ENCODE measurements at regions not wholly inside any gene's neighbourhood (a gene's known extent, or its start where the extent isn't known, plus 50 kb on each side); places are given as distances from the start of the nearest gene placed in this dataset.

GRCh38 chr5:114634517-114634916, 272.6 kb downstream of the KCNN2 start:
- intact Hi-C loops (cut with DNase I): no loop called here
- no peaks in the 10 kb centered on the region for H3K4me1 ChIP-seq
- H3K27me3 ChIP-seq: no peaks in the 10 kb centered on the region
- TF ChIP-seq POLR2A (IDR thresholded peaks at IDR 0.05) (no peak), CTCF (IDR thresholded peaks at IDR 0.05) (no peak)
- H3K9me3 ChIP-seq: peaks cover 0 to 8% (median 0%) of the 10 kb centered on the region in 12 donors
- no peak overlapping the region for H3K4me3 ChIP-seq
- no peaks in the 10 kb centered on the region for H3K36me3 ChIP-seq
- DNase-seq (no peak), ATAC-seq (no peak)
- WGBS, 4 donors: 84 to 91% (median 86%) methylated on average over 2 of the region's 2 CpGs
- H3K27ac ChIP-seq: no peak overlapping the region

GRCh38 chr5:114612406-114612805, 250.5 kb downstream of the KCNN2 start:
- Histone ChIP-seq H3K4me1 (no peaks in the 10 kb centered on the region), H3K27ac (no peak overlapping the region), H3K4me3 (no peak overlapping the region), H3K27me3 (no peaks in the 10 kb centered on the region), H3K9me3 (peaks cover 0 to 15% (median 1%) of the 10 kb centered on the region in 12 donors), H3K36me3 (no peaks in the 10 kb centered on the region)
- TF ChIP-seq CTCF (IDR thresholded peaks at IDR 0.05): no peak
- no peak for TF ChIP-seq POLR2A (IDR thresholded peaks at IDR 0.05)
- WGBS, 4 donors: 34 to 47% (median 39%) methylated on average over 3 of the region's 3 CpGs
- intact Hi-C loops (cut with DNase I): no loop called here
- ATAC-seq (no peak), DNase-seq (no peak)

- 49 to 71% (median 64%) methylated on average over 2 of the region's 2 CpGs for WGBS, 4 donors
These were observed 219.3 kb downstream of the KCNN2 start for GRCh38 chr5:114581136-114581535.

GRCh38 chr5:114565871-114566270, 204.0 kb downstream of the KCNN2 start:
- Histone ChIP-seq H3K4me1 (no peaks in the 10 kb centered on the region), H3K9me3 (peaks cover 0 to 20% (median 5%) of the 10 kb centered on the region in 12 donors), H3K27ac (no peak overlapping the region), H3K4me3 (no peak overlapping the region), H3K36me3 (no peaks in the 10 kb centered on the region), H3K27me3 (no peaks in the 10 kb centered on the region)
- intact Hi-C loops (cut with DNase I): no loop called here
- 67 to 81% (median 76%) methylated on average over 5 of the region's 5 CpGs for WGBS, 4 donors
- no peak for DNase-seq
- TF ChIP-seq POLR2A (IDR thresholded peaks at IDR 0.05) (no peak), CTCF (IDR thresholded peaks at IDR 0.05) (no peak)
- ATAC-seq: no peak

More at GRCh38 chr5:114581136-114581535, 219.3 kb downstream of the KCNN2 start:
- DNase-seq (no peak), ATAC-seq (no peak)
- intact Hi-C loops (cut with DNase I): no loop called here
- no peak overlapping the region for H3K4me3 ChIP-seq
- peaks cover 0 to 23% (median 7%) of the 10 kb centered on the region in 12 donors for H3K9me3 ChIP-seq
- no peak overlapping the region for H3K27ac ChIP-seq
- no peaks in the 10 kb centered on the region for H3K4me1 ChIP-seq
- TF ChIP-seq CTCF (IDR thresholded peaks at IDR 0.05): no peak
- no peak for TF ChIP-seq POLR2A (IDR thresholded peaks at IDR 0.05)
- no peaks in the 10 kb centered on the region for H3K27me3 ChIP-seq
- H3K36me3 ChIP-seq: no peaks in the 10 kb centered on the region
